WTC11 (cell line): ENCODE measurements at regions not wholly inside any gene's neighbourhood (a gene's known extent, or its start where the extent isn't known, plus 50 kb on each side); places are given as distances from the start of the nearest gene placed in this dataset.

ENCODE experiments used
- ATAC-seq: fragments of 200-7000 bp; cut with Tn5 transposase; 2 replicates; pipeline ENCODE4 v1.10.0; 2021; ENCODE audit warnings: mild to moderate bottlenecking, moderate library complexity
- CTCF ChIA-PET: fragments of 300-600 bp; sonication (Branson Sonifier 250); formaldehyde crosslinking; loops from one replicate; lab custom pipeline; 2021; ENCODE audit warnings: antibody characterized with exemption; lab: Charles Lee
- POLR2A ChIA-PET: fragments of 350-600 bp; sonication (Branson Sonifier 250); formaldehyde crosslinking; loops from one replicate; lab custom pipeline; 2021; ENCODE audit warnings: antibody characterized with exemption; lab: Charles Lee
- DNase-seq: peaks from one replicate; pipeline ENCODE4 v3.0.0; 2021; ENCODE audit warnings: low spot score
- H3K27ac Mint-ChIP-seq: 2 replicates; pipeline ENCODE4 v1.8.0; 2021; ENCODE audit warnings: mixed read lengths
- H3K27me3 Mint-ChIP-seq: 2 replicates; pipeline ENCODE4 v1.8.0; 2021; ENCODE audit warnings: low read depth, mild to moderate bottlenecking, moderate library complexity, mixed read lengths
- H3K36me3 Mint-ChIP-seq: 2 replicates; pipeline ENCODE4 v1.8.0; 2021; ENCODE audit warnings: mixed read lengths
- H3K4me1 Mint-ChIP-seq: 2 replicates; pipeline ENCODE4 v1.8.0; 2022; ENCODE audit warnings: mixed read lengths
- H3K4me3 Mint-ChIP-seq: 2 replicates; pipeline ENCODE4 v1.8.0; 2021; ENCODE audit warnings: mild to moderate bottlenecking, moderate library complexity, mixed read lengths
- H3K9me3 Mint-ChIP-seq: 2 replicates; pipeline ENCODE4 v1.8.0; 2021; ENCODE audit warnings: mixed read lengths
- AFF4 ChIP-seq: sonication (generic); formaldehyde crosslinking; IDR thresholded peaks from 2 replicates; pipeline ENCODE4 v1.8.1; 2023; ENCODE audit warnings: mild to moderate bottlenecking, missing genetic modification reagents, borderline replicate concordance
- E2F5 ChIP-seq: sonication (generic); formaldehyde crosslinking; IDR thresholded peaks from 2 replicates; pipeline ENCODE4 v1.8.1; 2022; ENCODE audit warnings: mild to moderate bottlenecking, moderate library complexity, missing genetic modification reagents
- FOXP1 ChIP-seq: sonication (generic); formaldehyde crosslinking; IDR thresholded peaks from 2 replicates; pipeline ENCODE4 v1.8.0; 2022; ENCODE audit warnings: missing genetic modification reagents, mild to moderate bottlenecking, moderate library complexity, borderline replicate concordance
- IRF1 ChIP-seq: sonication (generic); formaldehyde crosslinking; IDR thresholded peaks from 2 replicates; pipeline ENCODE4 v1.8.0; 2023; ENCODE audit warnings: missing genetic modification reagents
- MLX ChIP-seq: sonication (generic); formaldehyde crosslinking; IDR thresholded peaks from 2 replicates; pipeline ENCODE4 v1.8.1; 2023; ENCODE audit warnings: mild to moderate bottlenecking, missing genetic modification reagents, moderate library complexity
- MXD4 ChIP-seq: fragments of 250-450 bp; sonication (Bioruptor Pico); IDR thresholded peaks from 2 replicates; pipeline ENCODE4 v1.8.0; 2021; ENCODE audit warnings: mild to moderate bottlenecking, moderate library complexity, borderline replicate concordance
- SMAD3 ChIP-seq: sonication (generic); formaldehyde crosslinking; IDR thresholded peaks from 2 replicates; pipeline ENCODE4 v1.8.0; 2022; ENCODE audit warnings: missing genetic modification reagents, mild to moderate bottlenecking, borderline replicate concordance
- TEAD1 ChIP-seq: sonication (generic); formaldehyde crosslinking; IDR thresholded peaks from 2 replicates; pipeline ENCODE4 v1.8.0; 2022; ENCODE audit warnings: mild to moderate bottlenecking, missing genetic modification reagents
- USF2 ChIP-seq: sonication (generic); formaldehyde crosslinking; IDR thresholded peaks from 2 replicates; pipeline ENCODE4 v1.8.1; 2023; ENCODE audit warnings: mild to moderate bottlenecking, missing genetic modification reagents, moderate library complexity
- ZNF138 ChIP-seq: sonication (generic); formaldehyde crosslinking; conservative IDR thresholded peaks from 2 replicates; pipeline ENCODE4 v1.8.1; 2022; ENCODE audit warnings: mild to moderate bottlenecking, moderate library complexity, missing genetic modification reagents
- ZNF425 ChIP-seq: fragments of 250-450 bp; sonication (Bioruptor Pico); conservative IDR thresholded peaks from 2 replicates; pipeline ENCODE4 v1.9.0; 2021; ENCODE audit warnings: mild to moderate bottlenecking

GRCh38 chr5:56566374-56567249 lies 248.7 kb upstream of the MAP3K1 start:
- H3K27ac Mint-ChIP-seq: no peak overlapping the region
- ChIA-PET CTCF (interaction anchor here (1.3 kb wide), 1 partner anchor 296 kb away, joined by 3 read pairs; no protein-coding TSS in a partner anchor), POLR2A (no interaction called here)
- H3K4me1 Mint-ChIP-seq: peaks cover 19% of the 10 kb centered on the region
- no peak for DNase-seq
- no peak for ATAC-seq
- H3K4me3 Mint-ChIP-seq: no peak overlapping the region
- no peaks in the 10 kb centered on the region; the same call in 1 of the 2 replicates for H3K27me3 Mint-ChIP-seq
- no peaks in the 10 kb centered on the region for H3K36me3 Mint-ChIP-seq
- H3K9me3 Mint-ChIP-seq: no peaks in the 10 kb centered on the region
- TF ChIP-seq MXD4 (CRISPR knock-in tag) (no peak), IRF1 (CRISPR knock-in tag) (no peak), ZNF425 (CRISPR knock-in tag) (no peak), AFF4 (CRISPR knock-in tag) (no peak), FOXP1 (CRISPR knock-in tag) (no peak), MLX (CRISPR knock-in tag) (no peak), E2F5 (CRISPR knock-in tag) (no peak)

- ChIA-PET POLR2A (interaction anchor here (0.5 kb wide), 1 partner anchor 85 kb away, joined by 3 read pairs; no protein-coding TSS in a partner anchor), CTCF (interaction anchor here (1.1 kb wide), 1 partner anchor 13 kb away, joined by 5 read pairs; no protein-coding TSS in a partner anchor)
- Mint-ChIP-seq H3K27ac (no peak overlapping the region), H3K36me3 (no peaks in the 10 kb centered on the region), H3K9me3 (no peaks in the 10 kb centered on the region), H3K4me3 (no peak overlapping the region), H3K4me1 (peaks cover 19% of the 10 kb centered on the region), H3K27me3 (no peaks in the 10 kb centered on the region; the same call in 1 of the 2 replicates)
- no peak for ATAC-seq
- no peak for TF ChIP-seq TEAD1 (CRISPR knock-in tag)
- TF ChIP-seq SMAD3 (CRISPR knock-in tag): no peak
- TF ChIP-seq ZNF138 (CRISPR knock-in tag): no peak
- no peak for TF ChIP-seq USF2 (CRISPR knock-in tag)
- DNase-seq: no peak
These were observed 249.7 kb upstream of the MAP3K1 start for GRCh38 chr5:56565644-56566043.
